ENCODE measurements at regions not wholly inside any gene's neighbourhood (a gene's known extent, or its start where the extent isn't known, plus 50 kb on each side); places are given as distances from the start of the nearest gene placed in this dataset.
"Not testable (repeated sequence)": the region's sequence is repeated elsewhere in the genome, so short reads cannot be mapped to it uniquely, and the experiment has no call there.

DNA sequence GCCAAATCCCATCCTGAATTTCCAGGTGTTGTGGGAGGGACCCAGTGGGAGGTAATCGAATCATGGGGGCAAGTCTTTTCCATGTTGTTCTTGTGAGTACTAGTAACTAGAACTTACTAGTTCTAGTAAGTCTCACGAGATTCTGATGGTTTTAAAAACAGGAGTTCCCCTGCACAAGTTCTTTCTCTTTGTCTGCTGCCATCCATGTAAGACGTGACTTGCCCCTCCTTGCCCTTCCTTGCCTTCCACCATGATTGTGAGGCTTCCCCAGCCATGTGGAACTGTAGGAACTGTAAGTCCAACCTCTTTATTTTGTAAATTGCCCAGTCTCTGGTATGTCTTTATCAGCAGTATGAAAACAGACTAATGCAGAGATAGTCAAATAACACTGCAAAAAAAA, 122.7 kb upstream of the BEND6 start:
- Histone ChIP-seq H3K4me1 (no peaks in the 10 kb centered on the region), H3K27me3 (no peaks in the 10 kb centered on the region), H3K9me3 (0 out of 2 replicates have a peak, but pooled peaks cover 4% of the 10 kb centered on the region), H3K36me3 (no peaks in the 10 kb centered on the region), H3K4me2 (no peak overlapping the region), H4K20me1 (peaks cover 7% of the 10 kb centered on the region; the same call in 1 of the 2 replicates), H3K27ac (no peak overlapping the region), H3K9ac (no peak overlapping the region), H3K4me3 (no peak overlapping the region)
- TF ChIP-seq Cebpa-rat (IDR thresholded peaks at IDR 0.05), result no peak

DNA sequence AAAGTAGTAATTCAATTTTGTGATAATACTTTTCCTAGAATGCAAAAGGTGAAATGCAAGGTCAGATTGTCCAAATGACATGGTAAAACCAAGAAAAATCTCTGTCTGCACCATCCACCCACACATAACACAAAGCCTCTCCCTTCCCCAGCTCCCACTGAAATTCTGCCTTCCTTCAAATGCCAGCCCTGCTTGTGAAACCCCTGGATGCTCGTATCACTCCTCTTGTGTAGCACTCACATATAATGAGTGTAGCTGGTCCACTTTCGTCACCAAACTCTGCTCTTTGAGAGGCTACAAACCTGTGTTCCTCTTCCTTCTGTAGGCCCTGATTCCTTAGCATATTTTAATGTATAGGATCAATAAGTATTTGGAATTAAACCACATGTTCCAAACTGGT, 123.6 kb upstream of the BEND6 start:
- no peak for TF ChIP-seq Cebpa-rat (IDR thresholded peaks at IDR 0.05)
- Histone ChIP-seq H3K27ac (no peak overlapping the region), H3K4me3 (no peak overlapping the region), H4K20me1 (peaks cover 7% of the 10 kb centered on the region; the same call in 1 of the 2 replicates), H3K4me2 (no peak overlapping the region), H3K4me1 (no peaks in the 10 kb centered on the region), H3K9me3 (0 out of 2 replicates have a peak, but pooled peaks cover 4% of the 10 kb centered on the region), H3K36me3 (no peaks in the 10 kb centered on the region), H3K27me3 (no peaks in the 10 kb centered on the region), H3K9ac (no peak overlapping the region)

GRCh38 chr6:56827908-56828649, 126.8 kb upstream of the BEND6 start:
- H3K9ac ChIP-seq, result no peak overlapping the region
- no peaks in the 10 kb centered on the region for H3K4me1 ChIP-seq
- no peaks in the 10 kb centered on the region for H3K27me3 ChIP-seq
- peaks cover 7% of the 10 kb centered on the region; the same call in 1 of the 2 replicates for H4K20me1 ChIP-seq
- H3K36me3 ChIP-seq, result no peaks in the 10 kb centered on the region
- H3K9me3 ChIP-seq, result 0 out of 2 replicates have a peak, but pooled peaks cover 4% of the 10 kb centered on the region
- no peak for TF ChIP-seq Cebpa-rat (IDR thresholded peaks at IDR 0.05)
- H3K4me2 ChIP-seq, result no peak overlapping the region
- H3K27ac ChIP-seq, result no peak overlapping the region
- H3K4me3 ChIP-seq, result no peak overlapping the region

DNA sequence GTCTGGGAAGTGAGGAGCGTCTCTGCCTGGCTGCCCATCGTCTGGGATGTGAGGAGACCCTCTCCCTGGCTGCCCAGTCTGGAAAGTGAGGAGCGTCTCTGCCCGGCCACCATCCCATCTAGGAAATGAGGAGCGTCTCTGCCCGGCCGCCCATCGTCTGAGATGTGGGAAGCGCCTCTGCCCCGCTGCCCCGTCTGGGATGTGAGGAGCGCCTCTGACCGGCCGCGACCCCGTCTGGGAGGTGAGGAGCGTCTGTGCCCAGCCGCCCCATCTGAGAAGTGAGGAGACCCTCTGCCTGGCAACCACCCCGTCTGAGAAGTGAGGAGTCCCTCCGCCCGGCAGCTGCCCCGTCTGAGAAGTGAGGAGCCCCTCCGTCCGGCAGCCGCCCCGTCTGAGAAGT, 130.5 kb upstream of the BEND6 start:
- not testable (repeated sequence) for H3K4me1 ChIP-seq, H3K4me3 ChIP-seq, H3K9me3 ChIP-seq, H3K36me3 ChIP-seq, H3K27ac ChIP-seq, H3K9ac ChIP-seq, H3K4me2 ChIP-seq, H3K27me3 ChIP-seq
- H4K20me1 ChIP-seq, result peaks cover 18% of the 10 kb centered on the region; the same call in 1 of the 2 replicates

DNA sequence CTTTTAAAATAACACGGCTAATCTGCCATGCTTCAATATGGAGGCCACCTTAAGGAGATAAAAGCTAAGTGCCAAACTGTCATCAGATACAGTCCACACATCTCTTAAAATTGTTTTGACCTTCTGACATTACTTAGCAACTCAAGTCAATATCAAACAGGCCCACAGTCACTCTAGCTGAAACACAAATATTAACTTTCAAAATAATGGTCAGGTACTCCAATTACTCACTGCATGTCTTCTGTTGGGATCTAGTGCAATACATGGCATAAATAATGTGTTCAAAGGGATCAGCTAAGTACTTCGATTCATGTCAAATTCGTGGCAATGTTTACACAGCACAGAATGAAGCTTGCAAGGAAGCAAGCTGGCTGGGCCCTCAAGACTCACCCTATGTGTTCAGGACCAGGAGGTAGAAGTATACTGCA, 133.9 kb upstream of the BEND6 start:
- no peak for TF ChIP-seq Cebpa-rat (IDR thresholded peaks at IDR 0.05)
- Histone ChIP-seq H3K4me1 (no peaks in the 10 kb centered on the region), H4K20me1 (peaks cover 11% of the 10 kb centered on the region; the same call in 1 of the 2 replicates), H3K9me3 (no peaks in the 10 kb centered on the region), H3K27me3 (no peaks in the 10 kb centered on the region), H3K36me3 (no peaks in the 10 kb centered on the region), H3K4me2 (no peak overlapping the region), H3K4me3 (no peak overlapping the region), H3K9ac (no peak overlapping the region), H3K27ac (no peak overlapping the region)

GRCh38 chr6:56820060-56820459, 134.8 kb upstream of the BEND6 start:
- TF ChIP-seq Cebpa-rat (IDR thresholded peaks at IDR 0.05), result no peak
- Histone ChIP-seq H3K9me3 (no peaks in the 10 kb centered on the region), H3K27me3 (no peaks in the 10 kb centered on the region), H3K36me3 (no peaks in the 10 kb centered on the region), H3K4me1 (no peaks in the 10 kb centered on the region), H3K9ac (no peak overlapping the region), H3K27ac (no peak overlapping the region), H3K4me2 (no peak overlapping the region), H3K4me3 (no peak overlapping the region), H4K20me1 (peaks cover 15% of the 10 kb centered on the region; the same call in 1 of the 2 replicates)

- TF ChIP-seq Cebpa-rat (IDR thresholded peaks at IDR 0.05), result no peak
- Histone ChIP-seq H3K4me2 (no peak overlapping the region), H3K36me3 (no peaks in the 10 kb centered on the region), H3K9ac (no peak overlapping the region), H4K20me1 (peaks cover 19% of the 10 kb centered on the region; the same call in 1 of the 2 replicates), H3K4me3 (no peak overlapping the region), H3K9me3 (no peaks in the 10 kb centered on the region), H3K27ac (no peak overlapping the region), H3K4me1 (0 out of 2 replicates have a peak, but pooled peaks cover under 1% of the 10 kb centered on the region), H3K27me3 (no peaks in the 10 kb centered on the region)
Measured at GRCh38 chr6:56819604-56820003, 135.3 kb upstream of the BEND6 start.

DNA sequence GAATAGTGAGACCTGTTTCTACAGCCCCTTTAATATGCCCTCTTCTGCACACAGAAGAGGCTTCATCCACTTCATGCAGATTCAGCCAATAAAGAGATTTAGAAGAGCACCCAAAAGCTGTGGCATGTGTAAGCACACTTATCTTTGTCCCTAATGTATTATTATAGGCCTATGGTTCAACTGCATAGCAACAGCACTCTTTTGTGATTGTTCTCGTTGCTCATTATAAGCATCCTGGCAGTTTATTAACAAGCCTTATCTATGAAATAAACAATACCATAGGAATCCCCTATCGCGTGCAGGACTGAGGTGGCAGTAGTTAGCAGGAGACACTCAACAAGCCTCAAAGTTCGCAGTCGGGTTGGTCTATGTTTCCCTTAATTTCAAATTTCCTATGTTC, 138.5 kb upstream of the BEND6 start:
- TF ChIP-seq Cebpa-rat (IDR thresholded peaks at IDR 0.05), result no peak

DNA sequence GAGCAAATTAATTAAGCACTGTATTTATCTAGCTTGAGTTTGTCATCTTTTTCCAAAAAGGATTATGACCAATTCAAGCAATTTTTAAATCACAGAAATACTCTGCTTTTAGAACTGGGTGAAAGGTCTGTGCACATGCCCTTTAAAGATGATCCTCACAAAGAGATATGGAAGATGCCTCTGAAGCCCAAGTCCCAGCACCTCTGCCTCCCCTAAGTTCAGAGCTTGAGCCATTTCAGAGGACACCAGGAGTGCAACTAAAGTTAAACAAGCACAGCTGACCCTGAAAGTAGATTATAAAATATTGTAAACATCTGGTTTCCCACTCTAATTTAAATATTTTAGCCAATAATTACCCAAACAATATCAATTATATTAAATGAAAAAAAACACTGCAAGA, 139.5 kb upstream of the BEND6 start:
- H3K9ac ChIP-seq, result no peak overlapping the region
- no peak for TF ChIP-seq Cebpa-rat (IDR thresholded peaks at IDR 0.05)
- no peaks in the 10 kb centered on the region for H3K9me3 ChIP-seq
- H3K27me3 ChIP-seq, result no peaks in the 10 kb centered on the region
- H3K4me1 ChIP-seq, result 0 out of 2 replicates have a peak, but pooled peaks cover 4% of the 10 kb centered on the region
- H3K27ac ChIP-seq, result no peak overlapping the region
- H3K4me2 ChIP-seq, result no peak overlapping the region
- peaks cover 13% of the 10 kb centered on the region; the same call in 1 of the 2 replicates for H4K20me1 ChIP-seq
- no peaks in the 10 kb centered on the region for H3K36me3 ChIP-seq
- H3K4me3 ChIP-seq, result no peak overlapping the region

More for the DNA sequence above, 138.5 kb upstream of the BEND6 start:
- Histone ChIP-seq H3K4me1 (0 out of 2 replicates have a peak, but pooled peaks cover 4% of the 10 kb centered on the region), H3K9me3 (no peaks in the 10 kb centered on the region), H3K27ac (no peak overlapping the region), H3K36me3 (no peaks in the 10 kb centered on the region), H3K27me3 (no peaks in the 10 kb centered on the region), H3K4me2 (no peak overlapping the region), H3K4me3 (no peak overlapping the region), H4K20me1 (peaks cover 21% of the 10 kb centered on the region; the same call in 1 of the 2 replicates), H3K9ac (no peak overlapping the region)

GRCh38 chr6:56814802-56815201, 140.1 kb upstream of the BEND6 start:
- no peak overlapping the region for H3K27ac ChIP-seq
- H3K27me3 ChIP-seq, result no peaks in the 10 kb centered on the region
- no peak overlapping the region for H3K9ac ChIP-seq
- no peak overlapping the region for H3K4me3 ChIP-seq
- no peaks in the 10 kb centered on the region for H3K36me3 ChIP-seq
- no peak overlapping the region for H3K4me2 ChIP-seq
- H4K20me1 ChIP-seq, result peaks cover 13% of the 10 kb centered on the region; the same call in 1 of the 2 replicates
- no peaks in the 10 kb centered on the region for H3K9me3 ChIP-seq
- TF ChIP-seq Cebpa-rat (IDR thresholded peaks at IDR 0.05), result no peak
- H3K4me1 ChIP-seq, result 0 out of 2 replicates have a peak, but pooled peaks cover 4% of the 10 kb centered on the region

Data from BLaER1 (cell line).